ENCODE measurements at regions not wholly inside any gene's neighbourhood (a gene's known extent, or its start where the extent isn't known, plus 50 kb on each side); places are given as distances from the start of the nearest gene placed in this dataset.

- Histone ChIP-seq H3K9me3 (replicated peaks; ENCODE audit: control insufficient read depth, insufficient read depth, low read length) (no peaks in the 10 kb centered on the region), H4K20me1 (replicated peaks; ENCODE audit: control insufficient read depth, extremely low read depth, insufficient read depth, low read length) (no peaks in the 10 kb centered on the region), H3K9ac (replicated peaks; ENCODE audit: extremely low read depth, insufficient read depth, low read length) (no peak overlapping the region), H3K36me3 (ENCODE audit: control insufficient read depth in 2 of 2, extremely low read depth in 1 of 2, insufficient read depth in 2 of 2, low read length in 2 of 2) (no peaks in the 10 kb centered on the region), H3K4me1 (ENCODE audit: control insufficient read depth, extremely low read depth, insufficient read depth, low read length) (no peaks in the 10 kb centered on the region), H3K4me2 (ENCODE audit: insufficient read depth, low read length) (no peak overlapping the region), H3K27ac (ENCODE audit: insufficient read depth, low read depth, low read length) (no peak overlapping the region), H3K4me3 (replicated peaks in 1 of 3; ENCODE audit: insufficient read depth in 1 of 3, low read depth in 1 of 3, low read length in 3 of 3) (no peak overlapping the region), H3K79me2 (ENCODE audit: control insufficient read depth, insufficient read depth, low read length) (no peaks in the 10 kb centered on the region), H3K9me1 (replicated peaks; ENCODE audit: control insufficient read depth, extremely low read depth, insufficient read depth, low read length) (no peaks in the 10 kb centered on the region), H2AFZ (ENCODE audit: low read depth, low read length) (no peak overlapping the region), H3K27me3 (ENCODE audit: control insufficient read depth in 2 of 2, insufficient read depth in 2 of 2, low read length in 2 of 2) (no peaks in the 10 kb centered on the region)
- intact Hi-C loops (cut with micrococcal nuclease), result no loop called here
- POLR2A ChIA-PET, result no interaction called here
- DNase-seq (ENCODE audit: low read depth, low spot score) (no peak), FAIRE-seq (no peak)
- TF ChIP-seq FOS (IDR thresholded peaks at IDR 0.05; ENCODE audit: borderline replicate concordance, insufficient read depth, low read length), result no peak
- no peak for TF ChIP-seq MYC (IDR thresholded peaks at IDR 0.05; ENCODE audit: low read depth, low read length)
- dilution Hi-C loops (cut with MboI; ENCODE audit: extremely low pct_ligation_motif_present, low sequenced_read_pairs), result no loop called here
- CTCF ChIA-PET, result interaction anchor here (1.3 kb wide), 1 partner anchor 430 kb away, joined by 4 read pairs; no protein-coding TSS in a partner anchor
- BruUV-seq (replicated peaks), result no TSS peak
Observed at GRCh38 chr15:61624950-61625349, 395.8 kb upstream of the RORA start.

GRCh38 chr15:61623746-61624145 lies 394.6 kb upstream of the RORA start:
- dilution Hi-C loops (cut with MboI; ENCODE audit: extremely low pct_ligation_motif_present, low sequenced_read_pairs) (no loop called here), intact Hi-C loops (cut with micrococcal nuclease) (no loop called here)
- POLR2A ChIA-PET, result no interaction called here
- no peak overlapping the region for H2AFZ ChIP-seq (ENCODE audit: low read depth, low read length)
- no peak for FAIRE-seq
- H3K4me1 ChIP-seq (ENCODE audit: control insufficient read depth, extremely low read depth, insufficient read depth, low read length), result no peaks in the 10 kb centered on the region
- no peak overlapping the region for H3K4me2 ChIP-seq (ENCODE audit: insufficient read depth, low read length)
- DNase-seq (ENCODE audit: low read depth, low spot score), result no peak
- H3K4me3 ChIP-seq (replicated peaks in 1 of 3; ENCODE audit: insufficient read depth in 1 of 3, low read depth in 1 of 3, low read length in 3 of 3), result no peak overlapping the region
- no peak for TF ChIP-seq JUN (IDR thresholded peaks at IDR 0.05; ENCODE audit: borderline replicate concordance, insufficient read depth, insufficient read length, low read depth)
- TF ChIP-seq FOS (IDR thresholded peaks at IDR 0.05; ENCODE audit: borderline replicate concordance, insufficient read depth, low read length), result no peak
- no peak for TF ChIP-seq POLR2AphosphoS5 (IDR thresholded peaks at IDR 0.05; ENCODE audit: insufficient read depth, low read depth, low read length)
- no peaks in the 10 kb centered on the region for H3K9me1 ChIP-seq (replicated peaks; ENCODE audit: control insufficient read depth, extremely low read depth, insufficient read depth, low read length)
- no TSS peak for BruUV-seq (replicated peaks)
- H4K20me1 ChIP-seq (replicated peaks; ENCODE audit: control insufficient read depth, extremely low read depth, insufficient read depth, low read length), result no peaks in the 10 kb centered on the region
- H3K36me3 ChIP-seq (ENCODE audit: control insufficient read depth in 2 of 2, extremely low read depth in 1 of 2, insufficient read depth in 2 of 2, low read length in 2 of 2), result no peaks in the 10 kb centered on the region
- no peak overlapping the region for H3K27ac ChIP-seq (ENCODE audit: insufficient read depth, low read depth, low read length)
- no peaks in the 10 kb centered on the region for H3K79me2 ChIP-seq (ENCODE audit: control insufficient read depth, insufficient read depth, low read length)
- H3K9me3 ChIP-seq (replicated peaks; ENCODE audit: control insufficient read depth, insufficient read depth, low read length), result no peaks in the 10 kb centered on the region
- no peak overlapping the region for H3K9ac ChIP-seq (replicated peaks; ENCODE audit: extremely low read depth, insufficient read depth, low read length)
- CTCF ChIA-PET, result interaction anchor here (0.6 to 1.3 kb wide), 2 partner anchors 429 to 1158 kb away, joined by 3 to 4 read pairs; no protein-coding TSS in a partner anchor
- no peaks in the 10 kb centered on the region for H3K27me3 ChIP-seq (ENCODE audit: control insufficient read depth in 2 of 2, insufficient read depth in 2 of 2, low read length in 2 of 2)
